Peyer's patch (tissue), 4 donors: ENCODE measurements at regions not wholly inside any gene's neighbourhood (a gene's known extent, or its start where the extent isn't known, plus 50 kb on each side); places are given as distances from the start of the nearest gene placed in this dataset.

Experiments used
- CTCF ChIP-seq, 6 experiments: fragments of 450-650 bp in 4 of 6; fragments of 200-600 bp in 2 of 6; sonication (generic) in 1 of 6; IDR thresholded peaks; one replicate each; pipeline ENCODE4 v1.5.1; 2017 to 2019; ENCODE audit warnings: antibody characterized with exemption in 6 of 6, mild to moderate bottlenecking in 3 of 6, moderate library complexity in 1 of 6
- POLR2A ChIP-seq, 2 donors: fragments of 450-650 bp; IDR thresholded peaks; one replicate each; pipeline ENCODE4 v1.5.1; 2017; ENCODE audit warnings: antibody characterized with exemption in 2 of 2, mild to moderate bottlenecking in 2 of 2, moderate library complexity in 2 of 2

- TF ChIP-seq CTCF (IDR thresholded peaks at IDR 0.05) = no peak
- no peak for TF ChIP-seq POLR2A (IDR thresholded peaks at IDR 0.05)
These were observed 116.2 kb downstream of the POSTN start for GRCh38 chr13:37482331-37482730.
